ENCODE measurements at regions not wholly inside any gene's neighbourhood (a gene's known extent, or its start where the extent isn't known, plus 50 kb on each side); places are given as distances from the start of the nearest gene placed in this dataset.

DNA sequence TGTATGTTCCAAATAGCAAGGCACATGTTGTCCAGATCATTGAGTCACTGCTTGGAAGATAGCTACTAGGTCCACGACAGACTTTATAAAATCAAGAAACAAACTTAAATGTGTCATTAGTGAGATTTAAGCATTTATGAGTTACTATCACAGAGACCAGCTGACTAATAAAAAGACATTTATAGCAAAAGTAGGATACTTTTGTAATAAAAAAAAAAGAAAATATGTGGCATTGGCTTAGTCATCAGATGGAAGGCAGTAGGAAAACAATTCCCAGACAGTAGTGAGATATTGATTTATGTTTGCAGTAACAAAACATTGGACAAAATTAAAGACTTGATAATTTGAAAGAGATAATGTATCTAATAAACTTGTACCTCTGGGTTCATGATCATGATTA lies 881.0 kb upstream of the LRRN3 start:
- no peaks in the 10 kb centered on the region for H3K79me2 ChIP-seq (ENCODE audit: control insufficient read depth, insufficient read depth, low read length)
- H3K4me1 ChIP-seq (ENCODE audit: control insufficient read depth, insufficient read depth, low read length) = no peaks in the 10 kb centered on the region
- CTCF ChIA-PET = no interaction called here
- no TSS peak for BruUV-seq (replicated peaks)
- H4K20me1 ChIP-seq (ENCODE audit: control insufficient read depth, insufficient read depth) = no peaks in the 10 kb centered on the region
- in situ Hi-C loops (cut with MboI) = no loop called here
- WGBS (ENCODE audit: insufficient coverage, insufficient replicate concordance, low lambda C conversion rate, missing lambda C conversion rate) = 0% methylated on average over 1 of the region's 1 CpG
- no peak overlapping the region for H2AFZ ChIP-seq (ENCODE audit: control insufficient read depth, low read depth, low read length)
- POLR2A ChIA-PET = no interaction called here
- FAIRE-seq = no peak
- H3K4me3 ChIP-seq = no peak overlapping the region
- H3K9ac ChIP-seq (ENCODE audit: control insufficient read depth, insufficient read depth, low read length) = no peak overlapping the region
- intact Hi-C loops (cut with micrococcal nuclease; ENCODE audit: unreplicated experiment) = no loop called here
- no peak overlapping the region for H3K27ac ChIP-seq (ENCODE audit: control insufficient read depth, insufficient read depth)
- DNase-seq (ENCODE audit: low read depth, low spot score) = no peak
- no peaks in the 10 kb centered on the region for H3K9me3 ChIP-seq (replicated peaks; ENCODE audit: control insufficient read depth, insufficient read depth, low read length)
- SMC1A ChIA-PET (ENCODE audit: uncharacterized antibody, unreplicated experiment) = no interaction called here
- no peaks in the 10 kb centered on the region for H3K36me3 ChIP-seq (ENCODE audit: control insufficient read depth in 2 of 2, insufficient read depth in 2 of 2, low read length in 1 of 2)
- no peak overlapping the region for H3K4me2 ChIP-seq (ENCODE audit: control insufficient read depth, insufficient read depth)
- no peak for ATAC-seq
- RAD21 ChIA-PET (ENCODE audit: unreplicated experiment) = no interaction called here
- no peaks in the 10 kb centered on the region for H3K27me3 ChIP-seq (replicated peaks in 1 of 2; ENCODE audit: control insufficient read depth in 2 of 2, insufficient read depth in 2 of 2, low read length in 1 of 2)
- TF ChIP-seq HDAC6 (IDR thresholded peaks at IDR 0.05; ENCODE audit: unreplicated experiment) = no peak
- TF ChIP-seq IKZF2 (IDR thresholded peaks at IDR 0.05) = no peak
- TF ChIP-seq SREBF1 (IDR thresholded peaks at IDR 0.05; ENCODE audit: low read length) = no peak
- TF ChIP-seq SUPT20H (IDR thresholded peaks at IDR 0.05; ENCODE audit: borderline replicate concordance, control insufficient read depth, low read depth, low read length) = no peak
- TF ChIP-seq SMC3 (IDR thresholded peaks at IDR 0.05; ENCODE audit: borderline replicate concordance, low read length) = no peak
- TF ChIP-seq MYB (IDR thresholded peaks at IDR 0.05; ENCODE audit: borderline replicate concordance, low read depth, low read length) = no peak
- no peak for TF ChIP-seq NBN (IDR thresholded peaks at IDR 0.05)
- TF ChIP-seq, protein P1, sequence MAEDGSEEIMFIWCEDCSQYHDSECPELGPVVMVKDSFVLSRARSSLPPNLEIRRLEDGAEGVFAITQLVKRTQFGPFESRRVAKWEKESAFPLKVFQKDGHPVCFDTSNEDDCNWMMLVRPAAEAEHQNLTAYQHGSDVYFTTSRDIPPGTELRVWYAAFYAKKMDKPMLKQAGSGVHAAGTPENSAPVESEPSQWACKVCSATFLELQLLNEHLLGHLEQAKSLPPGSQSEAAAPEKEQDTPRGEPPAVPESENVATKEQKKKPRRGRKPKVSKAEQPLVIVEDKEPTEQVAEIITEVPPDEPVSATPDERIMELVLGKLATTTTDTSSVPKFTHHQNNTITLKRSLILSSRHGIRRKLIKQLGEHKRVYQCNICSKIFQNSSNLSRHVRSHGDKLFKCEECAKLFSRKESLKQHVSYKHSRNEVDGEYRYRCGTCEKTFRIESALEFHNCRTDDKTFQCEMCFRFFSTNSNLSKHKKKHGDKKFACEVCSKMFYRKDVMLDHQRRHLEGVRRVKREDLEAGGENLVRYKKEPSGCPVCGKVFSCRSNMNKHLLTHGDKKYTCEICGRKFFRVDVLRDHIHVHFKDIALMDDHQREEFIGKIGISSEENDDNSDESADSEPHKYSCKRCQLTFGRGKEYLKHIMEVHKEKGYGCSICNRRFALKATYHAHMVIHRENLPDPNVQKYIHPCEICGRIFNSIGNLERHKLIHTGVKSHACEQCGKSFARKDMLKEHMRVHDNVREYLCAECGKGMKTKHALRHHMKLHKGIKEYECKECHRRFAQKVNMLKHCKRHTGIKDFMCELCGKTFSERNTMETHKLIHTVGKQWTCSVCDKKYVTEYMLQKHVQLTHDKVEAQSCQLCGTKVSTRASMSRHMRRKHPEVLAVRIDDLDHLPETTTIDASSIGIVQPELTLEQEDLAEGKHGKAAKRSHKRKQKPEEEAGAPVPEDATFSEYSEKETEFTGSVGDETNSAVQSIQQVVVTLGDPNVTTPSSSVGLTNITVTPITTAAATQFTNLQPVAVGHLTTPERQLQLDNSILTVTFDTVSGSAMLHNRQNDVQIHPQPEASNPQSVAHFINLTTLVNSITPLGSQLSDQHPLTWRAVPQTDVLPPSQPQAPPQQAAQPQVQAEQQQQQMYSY (CRISPR knock-in tag; IDR thresholded peaks at IDR 0.05) = no peak
